Panc1 (cell line): ENCODE measurements at regions not wholly inside any gene's neighbourhood (a gene's known extent, or its start where the extent isn't known, plus 50 kb on each side); places are given as distances from the start of the nearest gene placed in this dataset.

Experiments
- CTCF ChIP-seq: fragments of 450-650 bp; IDR thresholded peaks from 2 replicates; pipeline ENCODE4 v1.5.1; 2017; ENCODE audit warnings: mild to moderate bottlenecking
- POLR2AphosphoS5 ChIP-seq: IDR thresholded peaks from 2 replicates; pipeline ENCODE4 v1.6.1; 2012; ENCODE audit warnings: mild to moderate bottlenecking, low read depth, low read length, moderate library complexity
- TF ChIP-seq, protein P1 (sequence below), 2 experiments: IDR thresholded peaks; 2 replicates each; pipeline ENCODE4 v1.6.1; 2011 to 2012; ENCODE audit warnings: low read depth in 2 of 2, control low read depth in 1 of 2, low read length in 1 of 2, mild to moderate bottlenecking in 1 of 2, moderate library complexity in 1 of 2; ENCODE audit not compliant: insufficient read depth in 1 of 2

GRCh38 chr1:58390091-58390490 lies 156.4 kb downstream of the OMA1 start:
- no peak for TF ChIP-seq POLR2AphosphoS5
- no peak for TF ChIP-seq CTCF
- TF ChIP-seq, protein P1, sequence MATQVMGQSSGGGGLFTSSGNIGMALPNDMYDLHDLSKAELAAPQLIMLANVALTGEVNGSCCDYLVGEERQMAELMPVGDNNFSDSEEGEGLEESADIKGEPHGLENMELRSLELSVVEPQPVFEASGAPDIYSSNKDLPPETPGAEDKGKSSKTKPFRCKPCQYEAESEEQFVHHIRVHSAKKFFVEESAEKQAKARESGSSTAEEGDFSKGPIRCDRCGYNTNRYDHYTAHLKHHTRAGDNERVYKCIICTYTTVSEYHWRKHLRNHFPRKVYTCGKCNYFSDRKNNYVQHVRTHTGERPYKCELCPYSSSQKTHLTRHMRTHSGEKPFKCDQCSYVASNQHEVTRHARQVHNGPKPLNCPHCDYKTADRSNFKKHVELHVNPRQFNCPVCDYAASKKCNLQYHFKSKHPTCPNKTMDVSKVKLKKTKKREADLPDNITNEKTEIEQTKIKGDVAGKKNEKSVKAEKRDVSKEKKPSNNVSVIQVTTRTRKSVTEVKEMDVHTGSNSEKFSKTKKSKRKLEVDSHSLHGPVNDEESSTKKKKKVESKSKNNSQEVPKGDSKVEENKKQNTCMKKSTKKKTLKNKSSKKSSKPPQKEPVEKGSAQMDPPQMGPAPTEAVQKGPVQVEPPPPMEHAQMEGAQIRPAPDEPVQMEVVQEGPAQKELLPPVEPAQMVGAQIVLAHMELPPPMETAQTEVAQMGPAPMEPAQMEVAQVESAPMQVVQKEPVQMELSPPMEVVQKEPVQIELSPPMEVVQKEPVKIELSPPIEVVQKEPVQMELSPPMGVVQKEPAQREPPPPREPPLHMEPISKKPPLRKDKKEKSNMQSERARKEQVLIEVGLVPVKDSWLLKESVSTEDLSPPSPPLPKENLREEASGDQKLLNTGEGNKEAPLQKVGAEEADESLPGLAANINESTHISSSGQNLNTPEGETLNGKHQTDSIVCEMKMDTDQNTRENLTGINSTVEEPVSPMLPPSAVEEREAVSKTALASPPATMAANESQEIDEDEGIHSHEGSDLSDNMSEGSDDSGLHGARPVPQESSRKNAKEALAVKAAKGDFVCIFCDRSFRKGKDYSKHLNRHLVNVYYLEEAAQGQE (IDR thresholded peaks at IDR 0.05; ENCODE audit: insufficient read depth in 1 of 2, low read depth in 2 of 2, low read length in 1 of 2) = no peak
